A673 (cell line): ENCODE measurements at regions not wholly inside any gene's neighbourhood (a gene's known extent, or its start where the extent isn't known, plus 50 kb on each side); places are given as distances from the start of the nearest gene placed in this dataset.

ENCODE experiments used
- BruUV-seq: library from RNA; stranded (reverse); fragments of 400-500 nt; replicated peaks from 2 replicates; lab custom pipeline; 2021; lab: Mats Ljungman, UMichigan
- CTCF ChIA-PET: fragments of 300-600 bp; sonication (Branson Sonifier 250); formaldehyde crosslinking; loops from one replicate; lab custom pipeline; 2022; ENCODE audit warnings: antibody characterized with exemption; lab: Charles Lee
- POLR2A ChIA-PET: fragments of 300-600 bp; sonication (Branson Sonifier 250); formaldehyde crosslinking; loops from one replicate; lab custom pipeline; 2022; ENCODE audit warnings: antibody characterized with exemption; ENCODE audit not compliant: low non-redundant PET; lab: Charles Lee
- DNase-seq: peaks from one replicate; pipeline ENCODE4 v3.0.0-alpha.2; 2015; ENCODE audit warnings: low spot score
- H3K27ac ChIP-seq: fragments of 200-600 bp; sonication (generic); 2 replicates; pipeline ENCODE4 v1.5.1; 2016; ENCODE audit warnings: mixed run types, low read depth, mild to moderate bottlenecking, mixed read lengths, antibody characterized with exemption, low read length; ENCODE audit not compliant: poor library complexity, severe bottlenecking
- H3K27me3 ChIP-seq: fragments of 200-600 bp; sonication (generic); replicated peaks from 2 replicates; pipeline ENCODE4 v1.6.1; 2017; ENCODE audit warnings: mixed run types, low read depth, mild to moderate bottlenecking, mixed read lengths, antibody characterized with exemption, low read length; ENCODE audit not compliant: insufficient read depth, poor library complexity
- H3K36me3 ChIP-seq: fragments of 200-600 bp; sonication (generic); 2 replicates; pipeline ENCODE4 v1.6.1; 2016; ENCODE audit warnings: mixed run types, mild to moderate bottlenecking, mixed read lengths, antibody characterized with exemption, low read length; ENCODE audit not compliant: insufficient read depth, poor library complexity, severe bottlenecking
- H3K4me1 ChIP-seq: fragments of 200-600 bp; sonication (generic); 2 replicates; pipeline ENCODE4 v1.6.1; 2017; ENCODE audit warnings: mixed run types, mild to moderate bottlenecking, mixed read lengths, antibody characterized with exemption, low read length; ENCODE audit not compliant: insufficient read depth, poor library complexity, severe bottlenecking
- H3K4me3 ChIP-seq: fragments of 200-600 bp; sonication (generic); 2 replicates; pipeline ENCODE4 v1.5.1; 2016; ENCODE audit warnings: low read depth, mixed run types, mild to moderate bottlenecking, mixed read lengths, low read length; ENCODE audit not compliant: poor library complexity, severe bottlenecking
- H3K9me3 ChIP-seq: fragments of 200-600 bp; sonication (generic); 2 replicates; pipeline ENCODE4 v1.6.1; 2016; ENCODE audit warnings: mixed run types, low read depth, mild to moderate bottlenecking, mixed read lengths, antibody characterized with exemption, low read length; ENCODE audit not compliant: poor library complexity, severe bottlenecking
- CTCF ChIP-seq: fragments of 300-800, 200-600 bp; sonication (generic); conservative IDR thresholded peaks from 2 replicates; pipeline ENCODE4 v1.5.1; 2017; ENCODE audit warnings: low read depth, mild to moderate bottlenecking, antibody characterized with exemption, low read length, moderate library complexity, mixed read lengths
- EZH2 ChIP-seq: fragments of 200-600 bp; sonication (generic); IDR thresholded peaks from 2 replicates; pipeline ENCODE4 v1.6.1; 2017; ENCODE audit warnings: borderline replicate concordance, low read depth, mild to moderate bottlenecking, mixed read lengths, antibody characterized with exemption, low read length; ENCODE audit not compliant: poor library complexity, severe bottlenecking
- intact Hi-C: fragments of 100-400 bp; cut with micrococcal nuclease; formaldehyde crosslinking; loops from one replicate; pipeline ENCODE4 v1.10.0; 2022; ENCODE audit not compliant: unreplicated experiment

GRCh38 chr1:25068316-25068715, 138.2 kb upstream of the RUNX3 start:
- no TSS peak for BruUV-seq
- intact Hi-C loops, result no loop called here
- ChIA-PET POLR2A (no interaction called here), CTCF (no interaction called here)
- Histone ChIP-seq H3K27ac (no peak overlapping the region), H3K4me1 (no peaks in the 10 kb centered on the region), H3K4me3 (no peak overlapping the region), H3K9me3 (no peaks in the 10 kb centered on the region), H3K36me3 (no peaks in the 10 kb centered on the region), H3K27me3 (no peaks in the 10 kb centered on the region)
- no peak for TF ChIP-seq CTCF
- TF ChIP-seq EZH2, result no peak
- no peak for DNase-seq

GRCh38 chr1:25067518-25068251, 137.6 kb upstream of the RUNX3 start:
- ChIA-PET POLR2A (no interaction called here), CTCF (no interaction called here)
- no peak for DNase-seq
- TF ChIP-seq EZH2, result no peak
- no peak for TF ChIP-seq CTCF
- H3K36me3 ChIP-seq, result no peaks in the 10 kb centered on the region
- H3K4me3 ChIP-seq, result no peak overlapping the region
- H3K27me3 ChIP-seq, result no peaks in the 10 kb centered on the region
- H3K4me1 ChIP-seq, result no peaks in the 10 kb centered on the region
- no peaks in the 10 kb centered on the region for H3K9me3 ChIP-seq
- BruUV-seq, result no TSS peak
- intact Hi-C loops, result no loop called here
- no peak overlapping the region for H3K27ac ChIP-seq

- Histone ChIP-seq H3K4me1 (no peaks in the 10 kb centered on the region), H3K36me3 (no peaks in the 10 kb centered on the region), H3K27me3 (no peaks in the 10 kb centered on the region), H3K9me3 (no peaks in the 10 kb centered on the region), H3K4me3 (no peak overlapping the region), H3K27ac (no peak overlapping the region)
- no peak for DNase-seq
- intact Hi-C loops, result no loop called here
- TF ChIP-seq CTCF, result no peak
- no peak for TF ChIP-seq EZH2
- POLR2A ChIA-PET, result interaction anchor here (0.5 kb wide), 1 partner anchor 37 kb away, joined by 3 read pairs; no protein-coding TSS in a partner anchor
- CTCF ChIA-PET, result no interaction called here
- BruUV-seq, result no TSS peak
Measured at GRCh38 chr1:25066731-25067517, 136.8 kb upstream of the RUNX3 start.
